ENCODE measurements at regions not wholly inside any gene's neighbourhood (a gene's known extent, or its start where the extent isn't known, plus 50 kb on each side); places are given as distances from the start of the nearest gene placed in this dataset.
"Not testable (repeated sequence)": the region's sequence is repeated elsewhere in the genome, so short reads cannot be mapped to it uniquely, and the experiment has no call there.

- H3K4me1 Mint-ChIP-seq (ENCODE audit: insufficient read depth, unreplicated experiment) = no peaks in the 10 kb centered on the region
- ChIA-PET CTCF (interaction anchor here (0.6 to 4.8 kb wide), 7 partner anchors 12 to 1888 kb away, joined by 3 to 61 read pairs (median 6); no protein-coding TSS in a partner anchor), POLR2A (no interaction called here)
- no TSS peak for BruUV-seq (replicated peaks)
- intact Hi-C loops (cut with micrococcal nuclease) = loop anchor here (5.0 kb wide), 1 partner anchor 1691 kb away; no protein-coding TSS in a partner anchor
- no peaks in the 10 kb centered on the region for H3K36me3 Mint-ChIP-seq (ENCODE audit: insufficient read depth, unreplicated experiment)
- H3K27ac Mint-ChIP-seq (ENCODE audit: low read depth, unreplicated experiment) = no peak overlapping the region
- TF ChIP-seq, protein P1, sequence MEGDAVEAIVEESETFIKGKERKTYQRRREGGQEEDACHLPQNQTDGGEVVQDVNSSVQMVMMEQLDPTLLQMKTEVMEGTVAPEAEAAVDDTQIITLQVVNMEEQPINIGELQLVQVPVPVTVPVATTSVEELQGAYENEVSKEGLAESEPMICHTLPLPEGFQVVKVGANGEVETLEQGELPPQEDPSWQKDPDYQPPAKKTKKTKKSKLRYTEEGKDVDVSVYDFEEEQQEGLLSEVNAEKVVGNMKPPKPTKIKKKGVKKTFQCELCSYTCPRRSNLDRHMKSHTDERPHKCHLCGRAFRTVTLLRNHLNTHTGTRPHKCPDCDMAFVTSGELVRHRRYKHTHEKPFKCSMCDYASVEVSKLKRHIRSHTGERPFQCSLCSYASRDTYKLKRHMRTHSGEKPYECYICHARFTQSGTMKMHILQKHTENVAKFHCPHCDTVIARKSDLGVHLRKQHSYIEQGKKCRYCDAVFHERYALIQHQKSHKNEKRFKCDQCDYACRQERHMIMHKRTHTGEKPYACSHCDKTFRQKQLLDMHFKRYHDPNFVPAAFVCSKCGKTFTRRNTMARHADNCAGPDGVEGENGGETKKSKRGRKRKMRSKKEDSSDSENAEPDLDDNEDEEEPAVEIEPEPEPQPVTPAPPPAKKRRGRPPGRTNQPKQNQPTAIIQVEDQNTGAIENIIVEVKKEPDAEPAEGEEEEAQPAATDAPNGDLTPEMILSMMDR (IDR thresholded peaks at IDR 0.05; ENCODE audit: unreplicated experiment) = no peak
- no peak overlapping the region for H3K4me3 Mint-ChIP-seq (ENCODE audit: unreplicated experiment)
- H3K9me3 Mint-ChIP-seq (ENCODE audit: unreplicated experiment) = no peaks in the 10 kb centered on the region
- no peaks in the 10 kb centered on the region for H3K27me3 Mint-ChIP-seq (ENCODE audit: insufficient read depth, unreplicated experiment)
- DNase-seq (ENCODE audit: unreplicated experiment) = no peak
Observed at GRCh38 chr19:30681162-30682100, 309.2 kb downstream of the ZNF536 start.

DNA sequence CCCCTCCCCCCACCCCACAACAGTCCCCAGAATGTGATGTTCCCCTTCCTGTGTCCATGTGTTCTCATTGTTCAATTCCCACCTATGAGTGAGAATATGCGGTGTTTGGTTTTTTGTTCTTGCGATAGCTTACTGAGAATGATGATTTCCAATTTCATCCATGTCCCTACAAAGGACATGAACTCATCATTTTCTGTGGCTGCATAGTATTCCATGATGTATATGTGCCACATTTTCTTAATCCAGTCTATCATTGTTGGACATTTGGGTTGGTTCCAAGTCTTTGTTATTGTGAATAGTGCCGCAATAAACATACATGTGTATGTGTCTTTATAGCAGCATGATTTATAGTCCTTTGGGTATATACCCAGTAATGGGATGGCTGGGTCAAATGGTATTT lies 308.2 kb downstream of the ZNF536 start:
- H3K4me1 Mint-ChIP-seq (ENCODE audit: insufficient read depth, unreplicated experiment); H3K4me3 Mint-ChIP-seq (ENCODE audit: unreplicated experiment); BruUV-seq (replicated peaks); CTCF ChIA-PET; DNase-seq (ENCODE audit: unreplicated experiment); H3K9me3 Mint-ChIP-seq (ENCODE audit: unreplicated experiment); H3K27ac Mint-ChIP-seq (ENCODE audit: low read depth, unreplicated experiment); H3K27me3 Mint-ChIP-seq (ENCODE audit: insufficient read depth, unreplicated experiment); H3K36me3 Mint-ChIP-seq (ENCODE audit: insufficient read depth, unreplicated experiment): not testable (repeated sequence)
- POLR2A ChIA-PET = interaction anchor here (0.7 kb wide), 1 partner anchor 163 kb away, joined by 3 read pairs; no protein-coding TSS in a partner anchor
- intact Hi-C loops (cut with micrococcal nuclease) = loop anchor here (5.0 kb wide), 1 partner anchor 1692 kb away; no protein-coding TSS in a partner anchor

- Mint-ChIP-seq H3K4me3 (ENCODE audit: unreplicated experiment) (no peak overlapping the region), H3K36me3 (ENCODE audit: insufficient read depth, unreplicated experiment) (no peaks in the 10 kb centered on the region), H3K4me1 (ENCODE audit: insufficient read depth, unreplicated experiment) (no peaks in the 10 kb centered on the region), H3K27me3 (ENCODE audit: insufficient read depth, unreplicated experiment) (no peaks in the 10 kb centered on the region), H3K9me3 (ENCODE audit: unreplicated experiment) (no peaks in the 10 kb centered on the region), H3K27ac (ENCODE audit: low read depth, unreplicated experiment) (no peak overlapping the region)
- intact Hi-C loops (cut with micrococcal nuclease) = loop anchor here (5.0 kb wide), 1 partner anchor 1693 kb away; no protein-coding TSS in a partner anchor
- TF ChIP-seq, protein P1 (IDR thresholded peaks at IDR 0.05; ENCODE audit: unreplicated experiment) = no peak
- CTCF ChIA-PET = interaction anchor here (3.1 to 3.2 kb wide), 2 partner anchors 11 to 13 kb away, joined by 14 to 24 read pairs; no protein-coding TSS in a partner anchor
- no peak for DNase-seq (ENCODE audit: unreplicated experiment)
- no TSS peak for BruUV-seq (replicated peaks)
- POLR2A ChIA-PET = interaction anchor here (0.7 kb wide), 1 partner anchor 164 kb away, joined by 3 read pairs; no protein-coding TSS in a partner anchor
Observed at GRCh38 chr19:30679789-30680188, 307.6 kb downstream of the ZNF536 start.

DNA sequence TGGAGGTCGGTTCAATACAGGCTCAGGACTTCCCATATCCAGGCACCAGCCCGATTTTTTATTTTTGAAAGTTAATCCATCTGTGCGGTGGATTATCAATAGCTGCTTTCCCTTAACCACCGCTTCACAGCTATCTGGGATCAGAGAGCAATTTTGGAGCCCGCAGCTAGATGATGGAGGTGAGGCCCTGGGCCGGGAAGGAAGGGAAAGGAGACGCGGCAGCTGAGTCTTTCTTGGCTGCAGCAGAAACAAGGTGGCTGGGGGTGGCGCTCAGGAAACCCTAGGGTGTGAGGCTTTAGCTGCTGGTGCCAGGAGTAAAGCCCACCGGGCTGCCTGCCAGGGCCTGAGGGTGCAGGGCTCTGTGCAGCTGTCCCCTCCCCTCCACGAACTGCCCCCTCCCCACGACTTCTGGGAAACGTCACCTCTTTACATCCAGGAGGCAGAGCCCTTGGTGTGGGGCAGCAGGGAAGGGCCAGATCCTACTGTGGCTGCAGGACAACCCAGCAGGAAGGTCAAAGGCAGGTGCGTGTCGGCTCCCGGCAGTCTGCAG lies 307.0 kb downstream of the ZNF536 start:
- no peak for DNase-seq (ENCODE audit: unreplicated experiment)
- CTCF ChIA-PET = interaction anchor here (0.6 to 3.2 kb wide), 4 partner anchors 9 to 29 kb away, joined by 3 to 24 read pairs (median 8); no protein-coding TSS in a partner anchor
- Mint-ChIP-seq H3K27ac (ENCODE audit: low read depth, unreplicated experiment) (no peak overlapping the region), H3K9me3 (ENCODE audit: unreplicated experiment) (no peaks in the 10 kb centered on the region), H3K4me1 (ENCODE audit: insufficient read depth, unreplicated experiment) (no peaks in the 10 kb centered on the region), H3K27me3 (ENCODE audit: insufficient read depth, unreplicated experiment) (peaks cover 3% of the 10 kb centered on the region), H3K36me3 (ENCODE audit: insufficient read depth, unreplicated experiment) (no peaks in the 10 kb centered on the region), H3K4me3 (ENCODE audit: unreplicated experiment) (no peak overlapping the region)
- intact Hi-C loops (cut with micrococcal nuclease) = no loop called here
- no TSS peak for BruUV-seq (replicated peaks)
- TF ChIP-seq, protein P1 (IDR thresholded peaks at IDR 0.05; ENCODE audit: unreplicated experiment) = no peak
- POLR2A ChIA-PET = no interaction called here
